ENCODE measurements at regions not wholly inside any gene's neighbourhood (a gene's known extent, or its start where the extent isn't known, plus 50 kb on each side); places are given as distances from the start of the nearest gene placed in this dataset.

GRCh38 chr13:109608503-109608902 is 177.9 kb downstream of the IRS2 start:
- Histone ChIP-seq H3K4me1 (no peaks in the 10 kb centered on the region), H3K4me3 (no peak overlapping the region), H3K27ac (no peak overlapping the region), H3K9me3 (no peaks in the 10 kb centered on the region), H3K36me3 (no peaks in the 10 kb centered on the region), H3K27me3 (no peaks in the 10 kb centered on the region)
- no peak for DNase-seq
- TF ChIP-seq CTCF (IDR thresholded peaks at IDR 0.05) = no peak
- intact Hi-C loops (cut with DNase I; ENCODE audit: low total_unique reads) = no loop called here

GRCh38 chr13:109608059-109608458 is 178.3 kb downstream of the IRS2 start:
- H3K4me3 ChIP-seq = no peak overlapping the region
- H3K36me3 ChIP-seq = no peaks in the 10 kb centered on the region
- no peak overlapping the region for H3K27ac ChIP-seq
- no peaks in the 10 kb centered on the region for H3K9me3 ChIP-seq
- TF ChIP-seq CTCF (IDR thresholded peaks at IDR 0.05) = no peak
- no peaks in the 10 kb centered on the region for H3K27me3 ChIP-seq
- no peak for DNase-seq
- intact Hi-C loops (cut with DNase I; ENCODE audit: low total_unique reads) = no loop called here
- H3K4me1 ChIP-seq = no peaks in the 10 kb centered on the region

- no peak overlapping the region for H3K4me3 ChIP-seq
- DNase-seq = no peak
Observed at GRCh38 chr13:109606520-109606919, 179.9 kb downstream of the IRS2 start.

GRCh38 chr13:109605846-109606245 is 180.5 kb downstream of the IRS2 start:
- no peak for DNase-seq
- Histone ChIP-seq H3K36me3 (no peaks in the 10 kb centered on the region), H3K9me3 (no peaks in the 10 kb centered on the region), H3K27me3 (no peaks in the 10 kb centered on the region), H3K4me3 (no peak overlapping the region), H3K4me1 (no peaks in the 10 kb centered on the region), H3K27ac (no peak overlapping the region)
- no peak for TF ChIP-seq CTCF (IDR thresholded peaks at IDR 0.05)
- intact Hi-C loops (cut with DNase I; ENCODE audit: low total_unique reads) = no loop called here

More at GRCh38 chr13:109606520-109606919, 179.9 kb downstream of the IRS2 start:
- TF ChIP-seq CTCF (IDR thresholded peaks at IDR 0.05) = no peak
- no peaks in the 10 kb centered on the region for H3K27me3 ChIP-seq
- no peaks in the 10 kb centered on the region for H3K9me3 ChIP-seq
- no peak overlapping the region for H3K27ac ChIP-seq
- no peaks in the 10 kb centered on the region for H3K36me3 ChIP-seq
- intact Hi-C loops (cut with DNase I; ENCODE audit: low total_unique reads) = no loop called here
- no peaks in the 10 kb centered on the region for H3K4me1 ChIP-seq

- Histone ChIP-seq H3K27me3 (no peaks in the 10 kb centered on the region), H3K36me3 (no peaks in the 10 kb centered on the region), H3K4me1 (no peaks in the 10 kb centered on the region), H3K4me3 (no peak overlapping the region), H3K27ac (no peak overlapping the region), H3K9me3 (no peaks in the 10 kb centered on the region)
- DNase-seq = no peak
- no peak for TF ChIP-seq CTCF (IDR thresholded peaks at IDR 0.05)
- intact Hi-C loops (cut with DNase I; ENCODE audit: low total_unique reads) = no loop called here
Observed at GRCh38 chr13:109604894-109605293, 181.5 kb downstream of the IRS2 start.

- no peak overlapping the region for H3K27ac ChIP-seq
- no peaks in the 10 kb centered on the region for H3K27me3 ChIP-seq
- no peak for TF ChIP-seq CTCF (IDR thresholded peaks at IDR 0.05)
- intact Hi-C loops (cut with DNase I; ENCODE audit: low total_unique reads) = no loop called here
- H3K36me3 ChIP-seq = no peaks in the 10 kb centered on the region
- no peak for DNase-seq
- H3K4me3 ChIP-seq = no peak overlapping the region
- H3K9me3 ChIP-seq = no peaks in the 10 kb centered on the region
- H3K4me1 ChIP-seq = no peaks in the 10 kb centered on the region
Observed at GRCh38 chr13:109602356-109602755, 184.0 kb downstream of the IRS2 start.
